ENCODE measurements at regions not wholly inside any gene's neighbourhood (a gene's known extent, or its start where the extent isn't known, plus 50 kb on each side); places are given as distances from the start of the nearest gene placed in this dataset.

- TF ChIP-seq CTCF (IDR thresholded peaks at IDR 0.05; ENCODE audit: low read length): no peak
- TF ChIP-seq EZH2phosphoT487 (IDR thresholded peaks at IDR 0.05; ENCODE audit: low read length): no peak
- TF ChIP-seq EZH2 (optimal IDR thresholded peaks at IDR 0.05; ENCODE audit: low read depth, low read length): no peak
These were observed 144.8 kb downstream of the MACROH2A1 start for GRCh38 chr5:135254183-135254582.
